ENCODE measurements at regions not wholly inside any gene's neighbourhood (a gene's known extent, or its start where the extent isn't known, plus 50 kb on each side); places are given as distances from the start of the nearest gene placed in this dataset.

DNA sequence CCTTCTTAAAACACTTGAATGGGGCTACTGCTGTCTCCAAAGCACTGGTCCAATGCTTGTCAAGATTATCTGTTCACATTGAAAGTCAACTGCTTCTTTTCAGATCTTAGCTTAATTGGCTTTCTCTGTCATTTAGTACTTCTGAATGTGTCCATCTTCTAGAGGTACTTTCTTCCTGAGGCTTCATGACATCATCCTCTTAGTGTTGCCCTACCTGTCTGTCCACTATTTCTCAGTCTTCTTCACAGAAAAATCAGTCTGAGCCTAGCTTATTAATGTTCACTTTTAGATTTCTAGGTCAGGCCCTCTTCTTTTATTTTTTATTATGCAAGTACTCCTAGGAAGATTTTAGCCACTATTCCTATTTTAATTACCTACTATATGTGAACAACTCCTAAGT, 899.9 kb downstream of the DTWD2 start:
- no peak for TF ChIP-seq EZH2phosphoT487 (IDR thresholded peaks at IDR 0.05; ENCODE audit: low read length)
- TF ChIP-seq, protein P1, sequence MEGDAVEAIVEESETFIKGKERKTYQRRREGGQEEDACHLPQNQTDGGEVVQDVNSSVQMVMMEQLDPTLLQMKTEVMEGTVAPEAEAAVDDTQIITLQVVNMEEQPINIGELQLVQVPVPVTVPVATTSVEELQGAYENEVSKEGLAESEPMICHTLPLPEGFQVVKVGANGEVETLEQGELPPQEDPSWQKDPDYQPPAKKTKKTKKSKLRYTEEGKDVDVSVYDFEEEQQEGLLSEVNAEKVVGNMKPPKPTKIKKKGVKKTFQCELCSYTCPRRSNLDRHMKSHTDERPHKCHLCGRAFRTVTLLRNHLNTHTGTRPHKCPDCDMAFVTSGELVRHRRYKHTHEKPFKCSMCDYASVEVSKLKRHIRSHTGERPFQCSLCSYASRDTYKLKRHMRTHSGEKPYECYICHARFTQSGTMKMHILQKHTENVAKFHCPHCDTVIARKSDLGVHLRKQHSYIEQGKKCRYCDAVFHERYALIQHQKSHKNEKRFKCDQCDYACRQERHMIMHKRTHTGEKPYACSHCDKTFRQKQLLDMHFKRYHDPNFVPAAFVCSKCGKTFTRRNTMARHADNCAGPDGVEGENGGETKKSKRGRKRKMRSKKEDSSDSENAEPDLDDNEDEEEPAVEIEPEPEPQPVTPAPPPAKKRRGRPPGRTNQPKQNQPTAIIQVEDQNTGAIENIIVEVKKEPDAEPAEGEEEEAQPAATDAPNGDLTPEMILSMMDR (IDR thresholded peaks at IDR 0.05; ENCODE audit: low read length) = no peak
- TF ChIP-seq EZH2 (optimal IDR thresholded peaks at IDR 0.05; ENCODE audit: low read depth, low read length) = no peak
- H3K27ac ChIP-seq (ENCODE audit: low read length) = no peak overlapping the region
- no peaks in the 10 kb centered on the region for H3K27me3 ChIP-seq (replicated peaks; ENCODE audit: insufficient read depth, low read length)
- H3K9ac ChIP-seq (ENCODE audit: low read length) = no peak overlapping the region
- H3K9me2 ChIP-seq (replicated peaks; ENCODE audit: insufficient read depth, low read length) = no peaks in the 10 kb centered on the region
- H3K79me2 ChIP-seq (ENCODE audit: low read length) = no peaks in the 10 kb centered on the region
- no peak for DNase-seq
- no peaks in the 10 kb centered on the region for H4K20me1 ChIP-seq (ENCODE audit: insufficient read depth, low read length)
- H3K36me3 ChIP-seq (replicated peaks; ENCODE audit: insufficient read depth, low read length) = no peaks in the 10 kb centered on the region
- no peak overlapping the region for H3K4me2 ChIP-seq (ENCODE audit: low read depth, low read length)
- H3K9me3 ChIP-seq (replicated peaks; ENCODE audit: insufficient read depth, low read length) = no peaks in the 10 kb centered on the region
- H2AFZ ChIP-seq (ENCODE audit: low read length) = no peak overlapping the region
- H3K4me3 ChIP-seq (ENCODE audit: low read length) = no peak overlapping the region
- no peaks in the 10 kb centered on the region for H3K4me1 ChIP-seq (ENCODE audit: low read length)
- no peaks in the 10 kb centered on the region for H3F3A ChIP-seq (ENCODE audit: insufficient read depth, low read length)

DNA sequence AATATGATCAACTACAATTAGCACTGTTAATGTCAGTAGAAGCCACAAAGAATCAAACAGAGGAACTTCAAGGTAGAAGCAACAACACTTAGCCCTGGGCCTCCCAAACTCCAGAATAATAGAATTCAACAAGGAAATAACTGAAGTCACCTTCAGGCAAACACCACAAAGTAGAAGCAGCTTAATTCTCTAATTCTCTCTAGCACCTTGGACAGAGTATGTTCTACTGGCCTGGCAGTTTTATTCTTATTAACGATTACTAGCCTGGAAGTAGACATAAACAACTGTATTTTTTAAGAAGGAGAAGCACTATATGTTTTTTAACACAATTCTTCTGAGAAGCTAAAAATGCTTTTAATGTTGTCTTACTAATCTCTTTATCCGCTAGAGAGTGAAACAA, 911.9 kb downstream of the DTWD2 start:
- H3F3A ChIP-seq (ENCODE audit: insufficient read depth, low read length) = no peaks in the 10 kb centered on the region
- no peak overlapping the region for H3K27ac ChIP-seq (ENCODE audit: low read length)
- H3K9ac ChIP-seq (ENCODE audit: low read length) = no peak overlapping the region
- no peaks in the 10 kb centered on the region for H3K79me2 ChIP-seq (ENCODE audit: low read length)
- no peaks in the 10 kb centered on the region for H3K9me3 ChIP-seq (replicated peaks; ENCODE audit: insufficient read depth, low read length)
- no peaks in the 10 kb centered on the region for H3K27me3 ChIP-seq (replicated peaks; ENCODE audit: insufficient read depth, low read length)
- no peak overlapping the region for H2AFZ ChIP-seq (ENCODE audit: low read length)
- TF ChIP-seq EZH2phosphoT487 (IDR thresholded peaks at IDR 0.05; ENCODE audit: low read length) (no peak), EZH2 (optimal IDR thresholded peaks at IDR 0.05; ENCODE audit: low read depth, low read length) (no peak)
- TF ChIP-seq, protein P1 (IDR thresholded peaks at IDR 0.05; ENCODE audit: low read length) = no peak
- no peaks in the 10 kb centered on the region for H3K36me3 ChIP-seq (replicated peaks; ENCODE audit: insufficient read depth, low read length)
- no peaks in the 10 kb centered on the region for H4K20me1 ChIP-seq (ENCODE audit: insufficient read depth, low read length)
- no peaks in the 10 kb centered on the region for H3K9me2 ChIP-seq (replicated peaks; ENCODE audit: insufficient read depth, low read length)
- no peak overlapping the region for H3K4me3 ChIP-seq (ENCODE audit: low read length)
- DNase-seq = no peak
- H3K4me2 ChIP-seq (ENCODE audit: low read depth, low read length) = no peak overlapping the region
- no peaks in the 10 kb centered on the region for H3K4me1 ChIP-seq (ENCODE audit: low read length)

GRCh38 chr5:118070041-118070440, 918.3 kb downstream of the DTWD2 start:
- Histone ChIP-seq H3K36me3 (replicated peaks; ENCODE audit: insufficient read depth, low read length) (no peaks in the 10 kb centered on the region), H4K20me1 (ENCODE audit: insufficient read depth, low read length) (no peaks in the 10 kb centered on the region), H3K27ac (ENCODE audit: low read length) (no peak overlapping the region), H3K4me1 (ENCODE audit: low read length) (no peaks in the 10 kb centered on the region), H3K79me2 (ENCODE audit: low read length) (no peaks in the 10 kb centered on the region), H3F3A (ENCODE audit: insufficient read depth, low read length) (no peaks in the 10 kb centered on the region), H2AFZ (ENCODE audit: low read length) (no peak overlapping the region), H3K4me2 (ENCODE audit: low read depth, low read length) (no peak overlapping the region), H3K9me3 (replicated peaks; ENCODE audit: insufficient read depth, low read length) (no peaks in the 10 kb centered on the region), H3K9me2 (replicated peaks; ENCODE audit: insufficient read depth, low read length) (no peaks in the 10 kb centered on the region), H3K4me3 (ENCODE audit: low read length) (no peak overlapping the region), H3K27me3 (replicated peaks; ENCODE audit: insufficient read depth, low read length) (no peaks in the 10 kb centered on the region), H3K9ac (ENCODE audit: low read length) (no peak overlapping the region)
- DNase-seq = no peak
- TF ChIP-seq, protein P1 (IDR thresholded peaks at IDR 0.05; ENCODE audit: low read length) = no peak
- TF ChIP-seq EZH2phosphoT487 (IDR thresholded peaks at IDR 0.05; ENCODE audit: low read length) (no peak), EZH2 (optimal IDR thresholded peaks at IDR 0.05; ENCODE audit: low read depth, low read length) (no peak)
